ENCODE measurements at regions not wholly inside any gene's neighbourhood (a gene's known extent, or its start where the extent isn't known, plus 50 kb on each side); places are given as distances from the start of the nearest gene placed in this dataset.

DNA sequence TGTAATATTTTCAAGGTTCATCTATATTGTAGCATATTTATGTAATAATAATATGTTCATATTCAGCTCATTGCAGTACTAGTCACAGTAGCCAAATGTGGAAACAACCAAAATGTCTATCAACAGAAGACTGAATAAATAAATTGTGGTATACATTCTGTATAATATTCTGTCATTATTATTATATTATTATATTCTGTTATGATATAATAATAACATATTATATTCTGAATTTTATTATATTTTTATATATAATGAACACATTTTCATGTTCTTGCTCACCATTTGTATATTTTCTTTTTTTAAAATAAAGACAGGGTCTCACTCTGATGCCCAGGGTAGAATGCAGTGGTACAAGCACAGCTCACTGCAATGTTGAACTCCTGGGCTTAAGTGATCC lies 91.2 kb upstream of the STARD3NL start:
- H3K4me1 ChIP-seq = no peaks in the 10 kb centered on the region
- ATAC-seq (ENCODE audit: low FRiP score in 2 of 2) (no peak), DNase-seq (no peak)
- no peaks in the 10 kb centered on the region for H3K27me3 ChIP-seq
- H3K27ac ChIP-seq = no peak overlapping the region
- TF ChIP-seq, protein P1, sequence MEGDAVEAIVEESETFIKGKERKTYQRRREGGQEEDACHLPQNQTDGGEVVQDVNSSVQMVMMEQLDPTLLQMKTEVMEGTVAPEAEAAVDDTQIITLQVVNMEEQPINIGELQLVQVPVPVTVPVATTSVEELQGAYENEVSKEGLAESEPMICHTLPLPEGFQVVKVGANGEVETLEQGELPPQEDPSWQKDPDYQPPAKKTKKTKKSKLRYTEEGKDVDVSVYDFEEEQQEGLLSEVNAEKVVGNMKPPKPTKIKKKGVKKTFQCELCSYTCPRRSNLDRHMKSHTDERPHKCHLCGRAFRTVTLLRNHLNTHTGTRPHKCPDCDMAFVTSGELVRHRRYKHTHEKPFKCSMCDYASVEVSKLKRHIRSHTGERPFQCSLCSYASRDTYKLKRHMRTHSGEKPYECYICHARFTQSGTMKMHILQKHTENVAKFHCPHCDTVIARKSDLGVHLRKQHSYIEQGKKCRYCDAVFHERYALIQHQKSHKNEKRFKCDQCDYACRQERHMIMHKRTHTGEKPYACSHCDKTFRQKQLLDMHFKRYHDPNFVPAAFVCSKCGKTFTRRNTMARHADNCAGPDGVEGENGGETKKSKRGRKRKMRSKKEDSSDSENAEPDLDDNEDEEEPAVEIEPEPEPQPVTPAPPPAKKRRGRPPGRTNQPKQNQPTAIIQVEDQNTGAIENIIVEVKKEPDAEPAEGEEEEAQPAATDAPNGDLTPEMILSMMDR (IDR thresholded peaks at IDR 0.05) = no peak
- TF ChIP-seq POLR2A (IDR thresholded peaks at IDR 0.05) (no peak), EP300 (IDR thresholded peaks at IDR 0.05) (no peak), POLR2AphosphoS5 (IDR thresholded peaks at IDR 0.05) (no peak)
- H3K9me3 ChIP-seq = no peaks in the 10 kb centered on the region
- no peak overlapping the region for H3K4me3 ChIP-seq
- H3K36me3 ChIP-seq = no peaks in the 10 kb centered on the region

DNA sequence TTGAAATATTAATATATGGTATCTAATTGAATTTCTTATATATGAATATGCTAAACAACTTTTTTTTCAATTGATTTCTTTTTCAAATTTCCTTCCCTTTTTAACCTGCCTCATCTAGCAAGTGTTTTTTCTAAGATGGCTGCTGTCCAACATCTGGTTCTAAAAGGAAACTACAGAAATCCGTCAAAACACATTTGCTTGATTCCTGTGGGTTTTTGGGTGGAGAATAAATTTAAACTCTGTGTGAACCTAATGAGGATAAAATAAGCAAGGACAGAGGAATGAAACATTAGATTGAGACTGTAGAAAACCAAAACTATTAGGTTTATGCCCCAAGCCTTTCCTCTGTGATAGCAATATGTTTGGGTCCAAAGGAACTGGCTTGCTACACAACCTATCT lies 75.5 kb upstream of the STARD3NL start:
- H3K27ac ChIP-seq = no peak overlapping the region
- ATAC-seq (ENCODE audit: low FRiP score in 2 of 2) (no peak), DNase-seq (no peak)
- H3K4me1 ChIP-seq = no peaks in the 10 kb centered on the region
- TF ChIP-seq, protein P1 (IDR thresholded peaks at IDR 0.05) = no peak
- TF ChIP-seq POLR2AphosphoS5 (IDR thresholded peaks at IDR 0.05) = no peak
- TF ChIP-seq EP300 (IDR thresholded peaks at IDR 0.05) = no peak
- TF ChIP-seq POLR2A (IDR thresholded peaks at IDR 0.05) = no peak
- peaks cover 0 to 10% (median 2%) of the 10 kb centered on the region in 4 donors for H3K9me3 ChIP-seq
- no peaks in the 10 kb centered on the region for H3K36me3 ChIP-seq
- 28 to 34% methylated on average over 1 of the region's 1 CpG for WGBS, 2 donors
- no peak overlapping the region for H3K4me3 ChIP-seq
- H3K27me3 ChIP-seq = no peaks in the 10 kb centered on the region

DNA sequence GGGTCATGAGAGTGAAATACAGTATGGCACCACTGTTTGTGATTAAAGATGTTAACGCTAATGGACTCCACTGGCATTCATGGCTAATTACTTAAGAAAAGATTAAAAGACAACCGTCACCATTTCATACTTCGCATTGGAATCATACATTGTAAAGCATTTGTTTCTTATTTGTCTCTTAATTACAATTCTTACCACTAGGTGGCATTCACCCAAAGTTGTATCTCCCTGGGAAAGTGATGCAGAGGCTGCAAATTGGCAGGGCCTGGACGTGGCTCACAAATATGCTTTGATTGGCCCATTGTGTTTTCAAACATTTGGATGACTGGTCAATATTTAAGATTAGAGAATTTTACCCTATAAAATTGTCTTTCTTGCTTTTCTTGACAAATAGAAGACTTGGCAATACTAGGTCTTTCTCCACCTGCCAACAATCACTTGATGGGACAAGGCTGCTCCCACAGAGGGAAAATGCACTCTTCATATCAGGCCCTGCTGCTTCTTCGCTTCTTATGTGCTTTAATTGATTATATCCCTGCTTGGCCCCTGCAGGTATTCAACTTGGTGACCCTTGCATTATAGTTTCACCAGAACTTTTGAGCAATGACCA lies 72.1 kb upstream of the STARD3NL start:
- Histone ChIP-seq H3K9me3 (no peaks in the 10 kb centered on the region), H3K27me3 (no peaks in the 10 kb centered on the region), H3K4me3 (no peak overlapping the region), H3K27ac (no peak overlapping the region), H3K36me3 (no peaks in the 10 kb centered on the region), H3K4me1 (no peaks in the 10 kb centered on the region)
- TF ChIP-seq, protein P1 (IDR thresholded peaks at IDR 0.05) = peak; percentile 35 to 74 (median 60)
- no peak for TF ChIP-seq POLR2AphosphoS5 (IDR thresholded peaks at IDR 0.05)
- ATAC-seq (ENCODE audit: low FRiP score in 2 of 2) (peak in 1 of 2 donors; percentile 78), DNase-seq (no peak)
- 25 to 29% methylated on average over 5 of the region's 5 CpGs for WGBS, 2 donors

DNA sequence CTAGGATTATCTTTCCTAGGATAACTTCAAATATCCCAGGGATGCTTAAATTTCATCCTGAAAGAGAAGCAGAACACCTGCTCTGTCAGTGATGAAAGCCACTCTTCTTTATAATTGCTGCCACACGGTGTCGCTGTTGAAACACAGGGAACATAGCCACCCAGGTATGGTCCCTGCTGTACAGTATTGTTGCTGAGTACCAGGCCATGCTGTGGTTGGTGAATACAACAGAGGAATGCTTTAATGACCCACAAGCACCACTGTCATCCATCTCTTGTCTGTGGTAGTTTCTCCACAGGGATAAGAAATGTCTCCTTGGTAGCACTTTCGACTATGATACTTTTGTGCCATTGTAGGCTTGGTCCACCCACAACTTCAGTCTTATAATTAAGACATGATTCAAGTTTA lies 70.6 kb upstream of the STARD3NL start:
- DNase-seq = peak in 1 of 2 donors; percentile 60
- WGBS, 2 donors = 30 to 33% methylated on average over 3 of the region's 3 CpGs
- no peak for TF ChIP-seq POLR2A (IDR thresholded peaks at IDR 0.05)
- TF ChIP-seq EP300 (IDR thresholded peaks at IDR 0.05) = no peak
- TF ChIP-seq POLR2AphosphoS5 (IDR thresholded peaks at IDR 0.05) = no peak
- TF ChIP-seq, protein P1 (IDR thresholded peaks at IDR 0.05) = peak; percentile 54 to 76 (median 69)
- H3K4me3 ChIP-seq = no peak overlapping the region
- no peaks in the 10 kb centered on the region for H3K27me3 ChIP-seq
- H3K27ac ChIP-seq = no peak overlapping the region
- no peaks in the 10 kb centered on the region for H3K4me1 ChIP-seq
- H3K9me3 ChIP-seq = no peaks in the 10 kb centered on the region
- H3K36me3 ChIP-seq = no peaks in the 10 kb centered on the region
- ATAC-seq (ENCODE audit: low FRiP score in 2 of 2) = peak; percentile 79 to 85

DNA sequence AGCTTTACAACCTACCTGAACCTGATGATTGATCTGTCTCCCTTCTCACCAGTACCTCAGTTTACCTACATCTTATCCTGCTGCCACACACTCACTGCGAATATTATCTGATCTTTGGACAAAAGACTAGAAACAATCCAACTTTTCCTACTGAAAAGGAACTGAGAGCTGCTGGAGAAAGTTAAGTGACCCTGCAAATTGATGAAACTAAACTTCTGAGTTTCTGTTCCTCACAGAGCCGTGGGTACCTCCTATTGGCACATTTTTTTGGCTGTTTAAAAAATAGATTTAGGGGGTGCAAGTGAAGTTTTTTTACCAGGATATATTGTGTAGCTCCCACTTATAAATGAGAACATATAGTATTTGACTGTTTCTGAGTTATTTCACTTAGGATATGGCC lies 66.0 kb upstream of the STARD3NL start:
- DNase-seq (no peak), ATAC-seq (ENCODE audit: low FRiP score in 2 of 2) (no peak)
- no peaks in the 10 kb centered on the region for H3K27me3 ChIP-seq
- no peaks in the 10 kb centered on the region for H3K9me3 ChIP-seq
- no peak for TF ChIP-seq POLR2A (IDR thresholded peaks at IDR 0.05)
- no peak for TF ChIP-seq EP300 (IDR thresholded peaks at IDR 0.05)
- WGBS, 2 donors = 84 to 87% methylated on average over 2 of the region's 2 CpGs
- H3K4me1 ChIP-seq = no peaks in the 10 kb centered on the region
- no peak overlapping the region for H3K4me3 ChIP-seq
- H3K36me3 ChIP-seq = no peaks in the 10 kb centered on the region
- H3K27ac ChIP-seq = no peak overlapping the region
